Neural crest cell (in vitro differentiated cells): ENCODE measurements at regions not wholly inside any gene's neighbourhood (a gene's known extent, or its start where the extent isn't known, plus 50 kb on each side); places are given as distances from the start of the nearest gene placed in this dataset.

ENCODE experiments used
- DNase-seq: peaks from one replicate; pipeline ENCODE4 v3.0.0; 2021; ENCODE audit warnings: low read depth, mixed read lengths, low spot score
- H3K27ac Mint-ChIP-seq: one replicate; pipeline ENCODE4 v1.8.0; 2021; ENCODE audit warnings: mild to moderate bottlenecking, mixed read lengths; ENCODE audit not compliant: unreplicated experiment
- H3K27me3 Mint-ChIP-seq: 2 replicates; pipeline ENCODE4 v1.8.0; 2021; ENCODE audit warnings: low read depth, mild to moderate bottlenecking, mixed read lengths
- H3K36me3 Mint-ChIP-seq: 2 replicates; pipeline ENCODE4 v1.8.0; 2021; ENCODE audit warnings: low read depth, mild to moderate bottlenecking, mixed read lengths
- H3K4me1 Mint-ChIP-seq: 2 replicates; pipeline ENCODE4 v1.8.0; 2021; ENCODE audit warnings: mixed read lengths
- H3K4me3 Mint-ChIP-seq: one replicate; pipeline ENCODE4 v1.8.0; 2021; ENCODE audit warnings: mild to moderate bottlenecking, mixed read lengths
- H3K9me3 Mint-ChIP-seq: 2 replicates; pipeline ENCODE4 v1.8.0; 2021; ENCODE audit warnings: mixed read lengths
- CTCF ChIP-seq: fragments of 200-600 bp; sonication (generic); conservative IDR thresholded peaks from 2 replicates; pipeline ENCODE4 v1.5.0; 2021; ENCODE audit warnings: antibody characterized with exemption, mild to moderate bottlenecking

- TF ChIP-seq CTCF, result no peak
- no peak for DNase-seq
- Mint-ChIP-seq H3K27ac (no peak overlapping the region), H3K27me3 (no peaks in the 10 kb centered on the region), H3K9me3 (no peaks in the 10 kb centered on the region), H3K4me1 (peaks cover 3% of the 10 kb centered on the region), H3K4me3 (no peak overlapping the region), H3K36me3 (no peaks in the 10 kb centered on the region)
Observed at GRCh38 chr2:30362468-30363081, 84.5 kb upstream of the LCLAT1 start.

GRCh38 chr2:30363406-30363805 lies 83.6 kb upstream of the LCLAT1 start:
- H3K9me3 Mint-ChIP-seq, result no peaks in the 10 kb centered on the region
- no peak for DNase-seq
- H3K36me3 Mint-ChIP-seq, result no peaks in the 10 kb centered on the region

GRCh38 chr2:30365201-30365600 lies 81.8 kb upstream of the LCLAT1 start:
- Mint-ChIP-seq H3K27ac (no peak overlapping the region), H3K4me1 (peaks cover 3% of the 10 kb centered on the region), H3K9me3 (no peaks in the 10 kb centered on the region), H3K4me3 (no peak overlapping the region), H3K36me3 (no peaks in the 10 kb centered on the region), H3K27me3 (no peaks in the 10 kb centered on the region)
- DNase-seq, result no peak
- no peak for TF ChIP-seq CTCF

More at GRCh38 chr2:30363406-30363805, 83.6 kb upstream of the LCLAT1 start:
- H3K4me1 Mint-ChIP-seq, result peaks cover 3% of the 10 kb centered on the region
- H3K27me3 Mint-ChIP-seq, result no peaks in the 10 kb centered on the region
- no peak for TF ChIP-seq CTCF
- H3K4me3 Mint-ChIP-seq, result no peak overlapping the region
- H3K27ac Mint-ChIP-seq, result no peak overlapping the region

GRCh38 chr2:30366199-30366691 lies 80.8 kb upstream of the LCLAT1 start:
- no peak for TF ChIP-seq CTCF
- H3K36me3 Mint-ChIP-seq, result no peaks in the 10 kb centered on the region
- no peak for DNase-seq
- no peaks in the 10 kb centered on the region for H3K9me3 Mint-ChIP-seq
- H3K27me3 Mint-ChIP-seq, result no peaks in the 10 kb centered on the region
- no peak overlapping the region for H3K4me3 Mint-ChIP-seq
- peaks cover 3% of the 10 kb centered on the region for H3K4me1 Mint-ChIP-seq
- H3K27ac Mint-ChIP-seq, result no peak overlapping the region

- no peaks in the 10 kb centered on the region for H3K36me3 Mint-ChIP-seq
- TF ChIP-seq CTCF, result no peak
- no peaks in the 10 kb centered on the region for H3K27me3 Mint-ChIP-seq
- no peaks in the 10 kb centered on the region for H3K9me3 Mint-ChIP-seq
- no peak overlapping the region for H3K4me3 Mint-ChIP-seq
- H3K4me1 Mint-ChIP-seq, result peaks cover 3% of the 10 kb centered on the region
- DNase-seq, result no peak
- H3K27ac Mint-ChIP-seq, result no peak overlapping the region
Observed at GRCh38 chr2:30367232-30368070, 79.6 kb upstream of the LCLAT1 start.
